H9 (cell line): ENCODE measurements at regions not wholly inside any gene's neighbourhood (a gene's known extent, or its start where the extent isn't known, plus 50 kb on each side); places are given as distances from the start of the nearest gene placed in this dataset.

Experiments
- DNase-seq: peaks from one replicate; pipeline ENCODE4 v3.0.0-alpha.2; 2017
- H2AFZ ChIP-seq: one replicate; pipeline ENCODE4 v1.6.1; 2013; ENCODE audit warnings: mild to moderate bottlenecking, low read length, control low read depth, moderate library complexity
- H2AK5ac ChIP-seq: 2 replicates; pipeline ENCODE4 v1.6.1; 2013; ENCODE audit warnings: low read length, control low read depth, mixed read lengths; ENCODE audit not compliant: insufficient read length
- H2BK120ac ChIP-seq: one replicate; pipeline ENCODE4 v1.6.1; 2013; ENCODE audit warnings: low read depth, mild to moderate bottlenecking, low read length, control low read depth, inconsistent platforms; ENCODE audit not compliant: poor library complexity, severe bottlenecking
- H2BK12ac ChIP-seq: 2 replicates; pipeline ENCODE4 v1.6.1; 2013; ENCODE audit warnings: low read length, control low read depth, mixed read lengths, low read depth; ENCODE audit not compliant: insufficient read length
- H2BK15ac ChIP-seq: 2 replicates; pipeline ENCODE4 v1.6.1; 2013; ENCODE audit warnings: low read depth, low read length, control low read depth
- H2BK20ac ChIP-seq: one replicate; pipeline ENCODE4 v1.6.1; 2013; ENCODE audit warnings: low read depth, mild to moderate bottlenecking, low read length, control low read depth, inconsistent platforms; ENCODE audit not compliant: poor library complexity, severe bottlenecking
- H2BK5ac ChIP-seq: 2 replicates; pipeline ENCODE4 v1.6.1; 2013; ENCODE audit warnings: low read length, control low read depth, mixed read lengths; ENCODE audit not compliant: insufficient read length
- H3K14ac ChIP-seq: 2 replicates; pipeline ENCODE4 v1.6.1; 2013; ENCODE audit warnings: low read length, control low read depth; ENCODE audit not compliant: insufficient read depth
- H3K18ac ChIP-seq: 2 replicates; pipeline ENCODE4 v1.6.1; 2013; ENCODE audit warnings: low read depth, mild to moderate bottlenecking, mixed read lengths, low read length, control low read depth; ENCODE audit not compliant: insufficient read length
- H3K23ac ChIP-seq: 2 replicates; pipeline ENCODE4 v1.6.1; 2013; ENCODE audit warnings: low read length, control low read depth, mixed read lengths, low read depth; ENCODE audit not compliant: insufficient read length
- H3K23me2 ChIP-seq: 2 replicates; pipeline ENCODE4 v1.6.1; 2013; ENCODE audit warnings: low read depth, mild to moderate bottlenecking, mixed read lengths, low read length, control low read depth; ENCODE audit not compliant: insufficient read length, poor library complexity, severe bottlenecking
- H3K27ac ChIP-seq: 2 replicates; pipeline ENCODE4 v1.5.1; 2013; ENCODE audit warnings: low read length, control low read depth, mixed read lengths, low read depth; ENCODE audit not compliant: insufficient read length
- H3K27me3 ChIP-seq: 2 replicates; pipeline ENCODE4 v1.6.1; 2013; ENCODE audit warnings: low read length, control low read depth, inconsistent platforms; ENCODE audit not compliant: insufficient read depth
- H3K4ac ChIP-seq: 2 replicates; pipeline ENCODE4 v1.6.1; 2013; ENCODE audit warnings: low read depth, mild to moderate bottlenecking, control low read depth, inconsistent platforms, low read length, moderate library complexity
- H3K4me1 ChIP-seq: 2 replicates; pipeline ENCODE4 v1.6.1; 2013; ENCODE audit warnings: low read length, control low read depth, inconsistent platforms; ENCODE audit not compliant: insufficient read depth
- H3K4me2 ChIP-seq: 2 replicates; pipeline ENCODE4 v1.6.1; 2013; ENCODE audit warnings: low read length, control low read depth, mixed read lengths; ENCODE audit not compliant: insufficient read length, insufficient read depth
- H3K56ac ChIP-seq: 2 replicates; pipeline ENCODE4 v1.6.1; 2013; ENCODE audit warnings: low read depth, mild to moderate bottlenecking, mixed read lengths, low read length, control low read depth; ENCODE audit not compliant: insufficient read length
- H3K79me1 ChIP-seq: 2 replicates; pipeline ENCODE4 v1.6.1; 2013; ENCODE audit warnings: low read depth, mild to moderate bottlenecking, moderate library complexity, low read length, control low read depth, inconsistent platforms; ENCODE audit not compliant: insufficient read depth, poor library complexity, severe bottlenecking
- H3K79me2 ChIP-seq: 2 replicates; pipeline ENCODE4 v1.6.1; 2013; ENCODE audit warnings: low read length, control low read depth, inconsistent platforms; ENCODE audit not compliant: insufficient read depth
- H3K9ac ChIP-seq: 2 replicates; pipeline ENCODE4 v1.6.1; 2013; ENCODE audit warnings: low read length, control low read depth, mixed read lengths; ENCODE audit not compliant: insufficient read length; ENCODE audit errors: extremely low read depth
- H3K9me3 ChIP-seq: one replicate; pipeline ENCODE4 v1.6.1; 2013; ENCODE audit warnings: low read depth, low read length, inconsistent platforms; ENCODE audit not compliant: control insufficient read depth
- H3T11ph ChIP-seq: one replicate; pipeline ENCODE4 v1.6.1; 2013; ENCODE audit warnings: mild to moderate bottlenecking, low read length, control low read depth, inconsistent platforms
- H4K20me1 ChIP-seq: one replicate; pipeline ENCODE4 v1.6.1; 2013; ENCODE audit not compliant: control insufficient read depth, insufficient read length, insufficient read depth
- H4K5ac ChIP-seq: 2 replicates; pipeline ENCODE4 v1.6.1; 2013; ENCODE audit warnings: low read depth, mild to moderate bottlenecking, mixed read lengths, low read length, control low read depth; ENCODE audit not compliant: insufficient read length
- H4K8ac ChIP-seq: replicated peaks from 2 replicates; pipeline ENCODE4 v1.6.1; 2013; ENCODE audit warnings: low read length, control low read depth, mixed read lengths, low read depth; ENCODE audit not compliant: insufficient read length
- H4K91ac ChIP-seq: 2 replicates; pipeline ENCODE4 v1.6.1; 2013; ENCODE audit warnings: low read depth, mild to moderate bottlenecking, moderate library complexity, mixed read lengths, low read length, control low read depth; ENCODE audit not compliant: insufficient read length
- H3K27ac Mint-ChIP-seq, 3 experiments: 2 replicates in 2 of 3; 3 replicates in 1 of 3; pipeline ENCODE4 v1.8.0; 2020 to 2021; ENCODE audit warnings: mixed read lengths in 3 of 3, mild to moderate bottlenecking in 1 of 3, moderate library complexity in 1 of 3
- H3K27me3 Mint-ChIP-seq: 2 replicates; pipeline ENCODE4 v1.8.0; 2021; ENCODE audit warnings: low read depth, mild to moderate bottlenecking, moderate library complexity, mixed read lengths
- H3K36me3 Mint-ChIP-seq, 3 experiments: 2 replicates in 2 of 3; 3 replicates in 1 of 3; pipeline ENCODE4 v1.8.0; 2020 to 2021; ENCODE audit warnings: low read depth in 3 of 3, mixed read lengths in 3 of 3; ENCODE audit not compliant: insufficient read depth in 1 of 3
- H3K4me1 Mint-ChIP-seq, 2 experiments: 2 replicates each; pipeline ENCODE4 v1.8.0; 2020; ENCODE audit warnings: mixed read lengths in 2 of 2
- H3K4me3 Mint-ChIP-seq, 2 experiments: 2 replicates in 1 of 2; 3 replicates in 1 of 2; pipeline ENCODE4 v1.8.0; 2020 to 2021; ENCODE audit warnings: mild to moderate bottlenecking in 2 of 2, mixed read lengths in 2 of 2, moderate library complexity in 1 of 2
- H3K9me3 Mint-ChIP-seq, 2 experiments: 2 replicates in 1 of 2; 3 replicates in 1 of 2; pipeline ENCODE4 v1.8.0; 2020; ENCODE audit warnings: mild to moderate bottlenecking in 2 of 2, mixed read lengths in 2 of 2, moderate library complexity in 1 of 2
- CTCF ChIP-seq: fragments of 200-600 bp; sonication (generic); conservative IDR thresholded peaks from 3 replicates; pipeline ENCODE4 v1.8.0; 2021; ENCODE audit warnings: antibody characterized with exemption, mild to moderate bottlenecking
- whole genome bisulfite sequencing: extraction: QIAGEN DNeasy Blood & Tissue Kit; methylation state at CpG from one replicate; pipeline ENCODE4 v1.1.7; 2013; ENCODE audit warnings: missing lambda C conversion rate, low lambda C conversion rate, mixed read lengths; ENCODE audit not compliant: insufficient read length; ENCODE audit errors: extremely low coverage; 5-methylcytosine and 5-hydroxymethylcytosine counted together

- Histone ChIP-seq H3K9ac (no peak overlapping the region), H2BK12ac (no peak overlapping the region), H3K27me3 (no peaks in the 10 kb centered on the region), H2BK5ac (no peak overlapping the region), H2BK15ac (no peak overlapping the region), H2AK5ac (no peak overlapping the region), H2AFZ (no peak overlapping the region), H4K5ac (no peak overlapping the region), H3K4ac (no peak overlapping the region), H4K91ac (no peak overlapping the region), H3K23ac (no peak overlapping the region), H2BK20ac (no peak overlapping the region), H3K4me2 (no peak overlapping the region), H3K56ac (no peak overlapping the region), H3K9me3 (no peaks in the 10 kb centered on the region), H3T11ph (no peak overlapping the region), H3K23me2 (no peaks in the 10 kb centered on the region), H3K79me2 (no peaks in the 10 kb centered on the region), H3K27ac (no peak overlapping the region), H3K79me1 (no peaks in the 10 kb centered on the region), H3K14ac (no peak overlapping the region), H3K18ac (no peak overlapping the region), H3K4me1 (no peaks in the 10 kb centered on the region), H2BK120ac (no peak overlapping the region), H4K20me1 (no peaks in the 10 kb centered on the region), H4K8ac (no peak overlapping the region)
- DNase-seq = no peak
- H3K36me3 Mint-ChIP-seq = no peaks in the 10 kb centered on the region
- no peak for TF ChIP-seq CTCF
- no peak overlapping the region for H3K27ac Mint-ChIP-seq
- H3K9me3 Mint-ChIP-seq = no peaks in the 10 kb centered on the region
- H3K4me3 Mint-ChIP-seq = no peak overlapping the region
- WGBS = no CpG with 5 or more reads among the region's 2 CpGs
- no peaks in the 10 kb centered on the region; the same call in 1 of the 2 replicates for H3K27me3 Mint-ChIP-seq
- peaks cover 6 to 9% of the 10 kb centered on the region in 2 experiments; a peak in 3 of 4 replicates for H3K4me1 Mint-ChIP-seq
These were observed 1171.0 kb upstream of the GOT2 start for GRCh38 chr16:59905131-59905530.
